ENCODE measurements at regions not wholly inside any gene's neighbourhood (a gene's known extent, or its start where the extent isn't known, plus 50 kb on each side); places are given as distances from the start of the nearest gene placed in this dataset.

- TF ChIP-seq STAT1 (IDR thresholded peaks at IDR 0.05; ENCODE audit: unreplicated experiment) (no peak), ETS1 (IDR thresholded peaks at IDR 0.05) (no peak), ZNF331 (CRISPR knock-in tag; IDR thresholded peaks at IDR 0.05; ENCODE audit: low read depth) (no peak), CTCF (conservative IDR thresholded peaks at IDR 0.05; ENCODE audit: low read depth in 2 of 2) (no peak), POLR2AphosphoS5 (IDR thresholded peaks at IDR 0.05; ENCODE audit: low read depth) (no peak), ZNF462 (CRISPR knock-in tag; IDR thresholded peaks at IDR 0.05) (peak; percentile 83), EZH2 (IDR thresholded peaks at IDR 0.05; ENCODE audit: low read depth, unreplicated experiment) (no peak), REST (IDR thresholded peaks at IDR 0.05; ENCODE audit: unreplicated experiment) (no peak), EZH2phosphoT487 (IDR thresholded peaks at IDR 0.05; ENCODE audit: unreplicated experiment) (no peak), NANOG (IDR thresholded peaks at IDR 0.05; ENCODE audit: borderline replicate concordance) (peak; percentile 93), CREB1 (CRISPR knock-in tag; IDR thresholded peaks at IDR 0.05; ENCODE audit: low read depth) (no peak), ZNF114 (CRISPR knock-in tag; IDR thresholded peaks at IDR 0.05) (no peak), JUNB (IDR thresholded peaks at IDR 0.05; ENCODE audit: unreplicated experiment) (no peak)
These were observed 971.3 kb downstream of the CNTNAP5 start for GRCh38 chr2:124996406-124996805.
